ENCODE measurements at regions not wholly inside any gene's neighbourhood (a gene's known extent, or its start where the extent isn't known, plus 50 kb on each side); places are given as distances from the start of the nearest gene placed in this dataset.

- no peak overlapping the region for H3K27ac ChIP-seq (ENCODE audit: low read length)
- no peaks in the 10 kb centered on the region for H4K20me1 ChIP-seq (ENCODE audit: insufficient read depth, low read length)
- H3K36me3 ChIP-seq (replicated peaks; ENCODE audit: low read depth, low read length), result no peaks in the 10 kb centered on the region
- TF ChIP-seq EZH2phosphoT487 (IDR thresholded peaks at IDR 0.05; ENCODE audit: low read depth), result no peak
- no peak for TF ChIP-seq CTCF (IDR thresholded peaks at IDR 0.05; ENCODE audit: low read depth, low read length)
- H3K9me3 ChIP-seq (ENCODE audit: insufficient read depth, low read length), result no peaks in the 10 kb centered on the region
- no peak overlapping the region for H2AFZ ChIP-seq (ENCODE audit: low read depth, low read length)
- no peaks in the 10 kb centered on the region for H3K79me2 ChIP-seq (ENCODE audit: low read length)
- no peak overlapping the region for H3K4me3 ChIP-seq (ENCODE audit: low read length)
- H3K27me3 ChIP-seq (ENCODE audit: low read depth, low read length), result no peaks in the 10 kb centered on the region
- no peak overlapping the region for H3K9ac ChIP-seq (ENCODE audit: low read length)
- no peak overlapping the region for H3K4me2 ChIP-seq (ENCODE audit: low read length)
- H3K4me1 ChIP-seq (ENCODE audit: low read length), result no peaks in the 10 kb centered on the region
Observed at GRCh38 chr12:97784904-97785303, 322.3 kb downstream of the RMST start.

- TF ChIP-seq EZH2phosphoT487 (IDR thresholded peaks at IDR 0.05; ENCODE audit: low read depth), result no peak
- TF ChIP-seq CTCF (IDR thresholded peaks at IDR 0.05; ENCODE audit: low read depth, low read length), result no peak
- Histone ChIP-seq H3K4me2 (ENCODE audit: low read length) (no peak overlapping the region), H3K36me3 (replicated peaks; ENCODE audit: low read depth, low read length) (no peaks in the 10 kb centered on the region), H3K4me1 (ENCODE audit: low read length) (no peaks in the 10 kb centered on the region), H3K27ac (ENCODE audit: low read length) (no peak overlapping the region), H2AFZ (ENCODE audit: low read depth, low read length) (no peak overlapping the region), H3K79me2 (ENCODE audit: low read length) (no peaks in the 10 kb centered on the region), H3K9ac (ENCODE audit: low read length) (no peak overlapping the region), H4K20me1 (ENCODE audit: insufficient read depth, low read length) (no peaks in the 10 kb centered on the region), H3K27me3 (ENCODE audit: low read depth, low read length) (no peaks in the 10 kb centered on the region), H3K4me3 (ENCODE audit: low read length) (no peak overlapping the region), H3K9me3 (ENCODE audit: insufficient read depth, low read length) (no peaks in the 10 kb centered on the region)
Observed at GRCh38 chr12:97790281-97790680, 327.7 kb downstream of the RMST start.

- H3K36me3 ChIP-seq (replicated peaks; ENCODE audit: low read depth, low read length), result no peaks in the 10 kb centered on the region
- no peak overlapping the region for H2AFZ ChIP-seq (ENCODE audit: low read depth, low read length)
- no peak overlapping the region for H3K27ac ChIP-seq (ENCODE audit: low read length)
- H3K27me3 ChIP-seq (ENCODE audit: low read depth, low read length), result no peaks in the 10 kb centered on the region
- H3K4me2 ChIP-seq (ENCODE audit: low read length), result no peak overlapping the region
- no peaks in the 10 kb centered on the region for H3K79me2 ChIP-seq (ENCODE audit: low read length)
- no peaks in the 10 kb centered on the region for H3K4me1 ChIP-seq (ENCODE audit: low read length)
- no peak overlapping the region for H3K9ac ChIP-seq (ENCODE audit: low read length)
- H3K4me3 ChIP-seq (ENCODE audit: low read length), result no peak overlapping the region
- H3K9me3 ChIP-seq (ENCODE audit: insufficient read depth, low read length), result no peaks in the 10 kb centered on the region
- TF ChIP-seq EZH2phosphoT487 (IDR thresholded peaks at IDR 0.05; ENCODE audit: low read depth) (no peak), CTCF (IDR thresholded peaks at IDR 0.05; ENCODE audit: low read depth, low read length) (no peak)
- H4K20me1 ChIP-seq (ENCODE audit: insufficient read depth, low read length), result no peaks in the 10 kb centered on the region
Observed at GRCh38 chr12:97797473-97797872, 334.9 kb downstream of the RMST start.

- no peak overlapping the region for H3K4me2 ChIP-seq (ENCODE audit: low read length)
- no peaks in the 10 kb centered on the region for H3K79me2 ChIP-seq (ENCODE audit: low read length)
- no peak overlapping the region for H3K27ac ChIP-seq (ENCODE audit: low read length)
- no peaks in the 10 kb centered on the region for H3K9me3 ChIP-seq (ENCODE audit: insufficient read depth, low read length)
- H4K20me1 ChIP-seq (ENCODE audit: insufficient read depth, low read length), result no peaks in the 10 kb centered on the region
- no peaks in the 10 kb centered on the region for H3K36me3 ChIP-seq (replicated peaks; ENCODE audit: low read depth, low read length)
- TF ChIP-seq EZH2phosphoT487 (IDR thresholded peaks at IDR 0.05; ENCODE audit: low read depth) (no peak), CTCF (IDR thresholded peaks at IDR 0.05; ENCODE audit: low read depth, low read length) (no peak)
- H3K4me1 ChIP-seq (ENCODE audit: low read length), result no peaks in the 10 kb centered on the region
- no peak overlapping the region for H3K9ac ChIP-seq (ENCODE audit: low read length)
- H2AFZ ChIP-seq (ENCODE audit: low read depth, low read length), result no peak overlapping the region
- no peaks in the 10 kb centered on the region for H3K27me3 ChIP-seq (ENCODE audit: low read depth, low read length)
- no peak overlapping the region for H3K4me3 ChIP-seq (ENCODE audit: low read length)
Observed at GRCh38 chr12:97800561-97800960, 338.0 kb downstream of the RMST start.

Measured in OCI-LY3 (cell line).